ENCODE measurements at regions not wholly inside any gene's neighbourhood (a gene's known extent, or its start where the extent isn't known, plus 50 kb on each side); places are given as distances from the start of the nearest gene placed in this dataset.

GRCh38 chr10:21292763-21293517 is 232.5 kb downstream of the SKIDA1 start:
- H3K4me3 ChIP-seq (ENCODE audit: low read length): peak overlapping the region; percentile 84
- no peaks in the 10 kb centered on the region for H3K9me3 Mint-ChIP-seq
- no peak for TF ChIP-seq CTCF (conservative IDR thresholded peaks at IDR 0.05)
- H3K9ac ChIP-seq (ENCODE audit: extremely low read depth, low read length, poor library complexity, severe bottlenecking): peak overlapping the region; percentile 81
- DNase-seq: peak; percentile 88
- H3K4me1 Mint-ChIP-seq: peaks cover 57% of the 10 kb centered on the region
- H3K27ac Mint-ChIP-seq: peak overlapping the region; percentile 100
- H3K4me3 Mint-ChIP-seq: peak overlapping the region; percentile 85
- H3K4me1 ChIP-seq (ENCODE audit: control insufficient read depth, insufficient read depth, low read length): peaks cover 9% of the 10 kb centered on the region
- H3K9me3 ChIP-seq (ENCODE audit: control insufficient read depth, low read length): no peaks in the 10 kb centered on the region
- H3K36me3 Mint-ChIP-seq (ENCODE audit: low read depth): peaks cover 3% of the 10 kb centered on the region
- H3K27me3 Mint-ChIP-seq (ENCODE audit: insufficient read depth): no peaks in the 10 kb centered on the region
- H3K27ac ChIP-seq (ENCODE audit: low read depth, low read length): peak overlapping the region; percentile 96
- 0 to 2% methylated on average over 7 to 14 of the region's 14 CpGs for WGBS, 2 experiments (ENCODE audit: insufficient coverage in 1 of 2, insufficient read length in 1 of 2)
- no peaks in the 10 kb centered on the region for H3K27me3 ChIP-seq (ENCODE audit: control insufficient read depth, insufficient read depth, low read length, poor library complexity, severe bottlenecking)
- no peaks in the 10 kb centered on the region for H3K36me3 ChIP-seq (ENCODE audit: control insufficient read depth, insufficient read depth, low read length)

- no peak for TF ChIP-seq CTCF (conservative IDR thresholded peaks at IDR 0.05)
- H3K9me3 Mint-ChIP-seq: no peaks in the 10 kb centered on the region
- no peak overlapping the region for H3K9ac ChIP-seq (ENCODE audit: extremely low read depth, low read length, poor library complexity, severe bottlenecking)
- peaks cover 6% of the 10 kb centered on the region for H3K36me3 Mint-ChIP-seq (ENCODE audit: low read depth)
- H3K36me3 ChIP-seq (ENCODE audit: control insufficient read depth, insufficient read depth, low read length): no peaks in the 10 kb centered on the region
- no peaks in the 10 kb centered on the region for H3K9me3 ChIP-seq (ENCODE audit: control insufficient read depth, low read length)
- H3K4me3 ChIP-seq (ENCODE audit: low read length): peak overlapping the region; percentile 84
- H3K27ac ChIP-seq (ENCODE audit: low read depth, low read length): no peak overlapping the region
- no peak for DNase-seq
- H3K4me3 Mint-ChIP-seq: peak overlapping the region; percentile 85
- no peaks in the 10 kb centered on the region for H3K27me3 Mint-ChIP-seq (ENCODE audit: insufficient read depth)
- 90 to 94% methylated on average over 1 to 2 of the region's 2 CpGs for WGBS, 2 experiments (ENCODE audit: insufficient coverage in 1 of 2, insufficient read length in 1 of 2)
- H3K4me1 Mint-ChIP-seq: peaks cover 60% of the 10 kb centered on the region
- peak overlapping the region; percentile 100 for H3K27ac Mint-ChIP-seq
- H3K4me1 ChIP-seq (ENCODE audit: control insufficient read depth, insufficient read depth, low read length): peaks cover 9% of the 10 kb centered on the region
- H3K27me3 ChIP-seq (ENCODE audit: control insufficient read depth, insufficient read depth, low read length, poor library complexity, severe bottlenecking): no peaks in the 10 kb centered on the region
These were observed 234.9 kb downstream of the SKIDA1 start for GRCh38 chr10:21290499-21291160.

GRCh38 chr10:21289961-21290360 is 235.5 kb downstream of the SKIDA1 start:
- no peaks in the 10 kb centered on the region for H3K9me3 Mint-ChIP-seq
- peaks cover 62% of the 10 kb centered on the region for H3K4me1 Mint-ChIP-seq

More at GRCh38 chr10:21289961-21290360, 235.5 kb downstream of the SKIDA1 start:
- Histone ChIP-seq H3K27ac (ENCODE audit: low read depth, low read length) (no peak overlapping the region), H3K36me3 (ENCODE audit: control insufficient read depth, insufficient read depth, low read length) (no peaks in the 10 kb centered on the region), H3K4me1 (ENCODE audit: control insufficient read depth, insufficient read depth, low read length) (peaks cover 13% of the 10 kb centered on the region), H3K27me3 (ENCODE audit: control insufficient read depth, insufficient read depth, low read length, poor library complexity, severe bottlenecking) (no peaks in the 10 kb centered on the region), H3K9ac (ENCODE audit: extremely low read depth, low read length, poor library complexity, severe bottlenecking) (no peak overlapping the region), H3K9me3 (ENCODE audit: control insufficient read depth, low read length) (no peaks in the 10 kb centered on the region), H3K4me3 (ENCODE audit: low read length) (peak overlapping the region; percentile 84)
- peaks cover 6% of the 10 kb centered on the region for H3K36me3 Mint-ChIP-seq (ENCODE audit: low read depth)
- H3K27ac Mint-ChIP-seq: peak overlapping the region; percentile 100
- no peak for DNase-seq
- peak overlapping the region; percentile 85 for H3K4me3 Mint-ChIP-seq
- no peak for TF ChIP-seq CTCF (conservative IDR thresholded peaks at IDR 0.05)
- 71 to 100% methylated on average over 1 of the region's 1 CpG for WGBS, 2 experiments (ENCODE audit: insufficient coverage in 1 of 2, insufficient read length in 1 of 2)
- H3K27me3 Mint-ChIP-seq (ENCODE audit: insufficient read depth): no peaks in the 10 kb centered on the region

Data from endodermal cell (in vitro differentiated cells).